ENCODE measurements at regions not wholly inside any gene's neighbourhood (a gene's known extent, or its start where the extent isn't known, plus 50 kb on each side); places are given as distances from the start of the nearest gene placed in this dataset.

DNA sequence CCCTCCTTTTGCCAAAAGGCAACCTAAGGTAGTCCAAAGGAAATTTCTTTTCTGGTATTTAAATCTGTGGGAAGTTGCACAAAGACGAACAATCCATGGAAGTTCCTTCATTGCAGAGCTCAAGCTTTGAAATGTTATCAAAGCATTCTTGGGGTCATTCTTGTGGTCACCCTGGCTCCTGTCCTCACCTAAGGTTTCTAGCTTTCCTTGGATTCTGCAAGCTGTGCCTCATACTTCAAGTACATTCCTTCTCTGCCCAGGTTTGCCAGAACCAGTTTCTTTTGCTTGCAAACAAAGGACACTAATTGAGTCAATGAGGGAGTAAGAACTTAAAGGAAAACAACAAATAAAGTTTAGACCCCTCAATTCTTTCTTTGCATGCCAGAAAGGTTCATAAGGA, 329.8 kb upstream of the PDZRN3 start:
- DNase-seq (ENCODE audit: low read depth): no peak
- no peak overlapping the region for H3K9ac ChIP-seq (ENCODE audit: low read length)
- H3K9me3 ChIP-seq (ENCODE audit: control insufficient read depth, low read length): peaks cover 23% of the 10 kb centered on the region
- no peaks in the 10 kb centered on the region for H3K36me3 ChIP-seq (ENCODE audit: control insufficient read depth, insufficient read depth, low read length, severe bottlenecking)
- H3K4me3 ChIP-seq (ENCODE audit: low read length): no peak overlapping the region
- H3K4me1 ChIP-seq (ENCODE audit: control insufficient read depth, insufficient read depth, low read length): no peaks in the 10 kb centered on the region
- peaks cover 7% of the 10 kb centered on the region for H3K27me3 ChIP-seq (replicated peaks; ENCODE audit: control insufficient read depth, insufficient read depth, low read length)

DNA sequence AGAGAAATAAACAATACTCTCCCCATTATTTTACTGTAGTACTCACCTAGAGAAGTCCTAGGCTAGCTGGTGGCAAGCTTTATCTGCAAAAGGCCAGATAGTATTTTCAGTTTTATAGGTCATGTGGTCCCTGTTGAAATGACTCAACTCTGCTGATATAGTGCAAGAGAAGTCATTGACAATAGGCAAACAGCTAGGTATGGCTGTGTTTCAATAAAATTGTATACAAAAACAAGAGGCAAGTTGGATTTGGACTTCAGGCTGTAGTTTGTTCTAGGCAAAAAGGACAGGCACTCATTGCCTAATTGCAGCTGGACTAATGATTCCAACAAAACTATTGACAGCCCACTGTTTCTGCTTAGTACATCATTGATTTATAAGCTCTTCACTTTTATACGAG, 328.0 kb upstream of the PDZRN3 start:
- peaks cover 7% of the 10 kb centered on the region for H3K27me3 ChIP-seq (replicated peaks; ENCODE audit: control insufficient read depth, insufficient read depth, low read length)

DNA sequence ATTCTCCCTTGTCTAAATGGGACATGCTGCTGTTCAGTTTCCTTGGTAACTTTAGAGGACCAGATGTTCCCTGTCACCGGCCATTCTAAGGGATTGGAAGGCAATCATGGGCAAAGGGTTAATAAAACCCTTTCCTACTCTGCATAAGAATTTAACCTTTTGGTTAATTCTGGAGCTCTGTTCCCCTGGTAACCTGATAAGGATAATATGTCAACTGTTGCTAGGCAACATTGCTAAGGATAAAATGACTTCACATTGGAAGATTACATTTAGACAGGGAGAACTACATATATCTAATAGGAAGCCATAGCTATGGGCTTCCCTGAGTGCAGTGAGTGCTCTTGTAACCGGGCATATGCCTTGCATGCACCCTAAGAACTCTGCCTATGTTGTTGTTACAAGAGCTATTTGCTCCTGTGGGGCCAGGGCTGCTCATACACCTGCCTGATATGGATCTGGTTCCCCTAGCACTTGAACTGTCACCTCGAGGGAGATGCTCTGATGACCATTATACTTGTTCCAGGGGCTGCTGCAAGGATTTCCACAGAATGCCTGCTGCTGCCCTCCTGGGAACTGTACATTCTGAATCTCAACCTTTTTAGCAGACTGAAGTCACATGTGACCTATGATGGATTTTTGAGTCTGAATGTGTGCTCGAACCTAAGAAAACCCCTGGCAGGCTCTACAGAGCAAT, 326.3 kb upstream of the PDZRN3 start:
- H3K4me1 ChIP-seq (ENCODE audit: control insufficient read depth, insufficient read depth, low read length): no peaks in the 10 kb centered on the region
- peaks cover 7% of the 10 kb centered on the region for H3K27me3 ChIP-seq (replicated peaks; ENCODE audit: control insufficient read depth, insufficient read depth, low read length)
- H3K9ac ChIP-seq (ENCODE audit: low read length): no peak overlapping the region
- no peaks in the 10 kb centered on the region for H3K36me3 ChIP-seq (ENCODE audit: control insufficient read depth, insufficient read depth, low read length, severe bottlenecking)
- H3K9me3 ChIP-seq (ENCODE audit: control insufficient read depth, low read length): no peaks in the 10 kb centered on the region
- no peak for DNase-seq (ENCODE audit: low read depth)
- no peak overlapping the region for H3K4me3 ChIP-seq (ENCODE audit: low read length)

More for the DNA sequence above, 328.0 kb upstream of the PDZRN3 start:
- H3K4me1 ChIP-seq (ENCODE audit: control insufficient read depth, insufficient read depth, low read length): no peaks in the 10 kb centered on the region
- H3K36me3 ChIP-seq (ENCODE audit: control insufficient read depth, insufficient read depth, low read length, severe bottlenecking): no peaks in the 10 kb centered on the region
- DNase-seq (ENCODE audit: low read depth): no peak
- H3K9me3 ChIP-seq (ENCODE audit: control insufficient read depth, low read length): peaks cover 11% of the 10 kb centered on the region
- no peak overlapping the region for H3K9ac ChIP-seq (ENCODE audit: low read length)
- H3K4me3 ChIP-seq (ENCODE audit: low read length): no peak overlapping the region

DNA sequence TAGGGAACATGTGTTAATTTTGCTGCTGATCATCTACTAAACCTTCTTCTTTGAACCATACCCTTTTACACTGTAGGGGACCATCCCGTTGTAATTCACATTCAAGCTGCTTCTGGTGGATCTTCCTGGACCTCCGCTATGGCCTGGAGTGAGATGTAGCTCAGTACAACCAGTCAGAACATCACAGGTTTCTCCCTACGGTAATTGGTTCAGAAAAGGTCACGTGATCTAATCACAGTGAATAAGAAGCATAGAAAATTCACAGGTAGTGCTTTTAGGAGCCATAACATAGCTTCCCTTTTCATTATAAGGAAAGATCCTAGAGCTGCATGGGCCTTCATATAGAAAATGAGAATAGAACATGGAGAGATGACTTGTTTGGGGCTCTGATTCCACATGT, 320.8 kb upstream of the PDZRN3 start:
- Histone ChIP-seq H3K27me3 (replicated peaks; ENCODE audit: control insufficient read depth, insufficient read depth, low read length) (peaks cover 2% of the 10 kb centered on the region), H3K4me1 (ENCODE audit: control insufficient read depth, insufficient read depth, low read length) (no peaks in the 10 kb centered on the region), H3K9ac (ENCODE audit: low read length) (no peak overlapping the region), H3K36me3 (ENCODE audit: control insufficient read depth, insufficient read depth, low read length, severe bottlenecking) (no peaks in the 10 kb centered on the region), H3K9me3 (ENCODE audit: control insufficient read depth, low read length) (no peaks in the 10 kb centered on the region), H3K4me3 (ENCODE audit: low read length) (no peak overlapping the region)
- DNase-seq (ENCODE audit: low read depth): no peak

DNA sequence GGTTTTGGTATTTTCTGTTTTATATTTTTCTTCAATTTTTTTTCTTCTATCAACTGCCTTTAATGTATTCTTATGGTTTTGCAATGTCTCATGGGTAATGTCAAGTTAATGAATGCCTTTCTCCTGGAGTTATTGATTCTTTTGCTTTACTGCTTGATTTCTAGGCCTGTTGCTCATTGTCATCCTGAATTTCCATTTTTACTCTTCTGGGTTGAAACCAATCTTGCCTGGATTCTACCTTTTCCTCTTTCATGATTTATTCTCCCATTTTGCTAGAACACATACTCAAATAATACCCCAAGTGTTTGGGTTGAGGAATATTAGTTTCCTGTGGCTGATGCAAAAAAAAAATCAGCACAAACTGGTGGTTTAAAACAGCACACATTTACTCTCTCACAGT, 315.2 kb upstream of the PDZRN3 start:
- Histone ChIP-seq H3K36me3 (ENCODE audit: control insufficient read depth, insufficient read depth, low read length, severe bottlenecking) (no peaks in the 10 kb centered on the region), H3K9ac (ENCODE audit: low read length) (no peak overlapping the region), H3K4me1 (ENCODE audit: control insufficient read depth, insufficient read depth, low read length) (no peaks in the 10 kb centered on the region), H3K4me3 (ENCODE audit: low read length) (no peak overlapping the region), H3K27me3 (replicated peaks; ENCODE audit: control insufficient read depth, insufficient read depth, low read length) (no peaks in the 10 kb centered on the region), H3K9me3 (ENCODE audit: control insufficient read depth, low read length) (no peaks in the 10 kb centered on the region)
- no peak for DNase-seq (ENCODE audit: low read depth)

DNA sequence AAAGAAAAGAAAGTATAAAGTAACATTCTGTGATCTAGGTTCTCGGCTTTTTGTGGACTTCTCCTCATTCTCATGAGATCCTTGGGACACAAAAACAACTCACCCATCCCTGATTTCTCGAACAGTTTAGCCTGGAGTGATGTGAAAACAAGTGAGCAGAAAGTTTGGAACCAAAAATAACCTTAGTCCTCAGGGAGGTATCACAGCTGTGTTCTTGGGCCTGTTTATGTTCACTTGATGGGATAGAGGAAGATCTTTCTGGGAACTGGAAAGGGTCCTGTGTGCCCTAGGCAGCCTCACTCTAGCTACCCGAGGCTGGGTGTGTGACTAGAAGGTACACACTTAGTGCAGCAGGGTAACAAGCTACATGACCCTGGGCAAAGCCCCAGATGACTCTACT, 308.8 kb upstream of the PDZRN3 start:
- DNase-seq (ENCODE audit: low read depth): no peak
- Histone ChIP-seq H3K27me3 (replicated peaks; ENCODE audit: control insufficient read depth, insufficient read depth, low read length) (no peaks in the 10 kb centered on the region), H3K9me3 (ENCODE audit: control insufficient read depth, low read length) (no peaks in the 10 kb centered on the region), H3K36me3 (ENCODE audit: control insufficient read depth, insufficient read depth, low read length, severe bottlenecking) (no peaks in the 10 kb centered on the region), H3K4me3 (ENCODE audit: low read length) (no peak overlapping the region), H3K9ac (ENCODE audit: low read length) (no peak overlapping the region), H3K4me1 (ENCODE audit: control insufficient read depth, insufficient read depth, low read length) (no peaks in the 10 kb centered on the region)

DNA sequence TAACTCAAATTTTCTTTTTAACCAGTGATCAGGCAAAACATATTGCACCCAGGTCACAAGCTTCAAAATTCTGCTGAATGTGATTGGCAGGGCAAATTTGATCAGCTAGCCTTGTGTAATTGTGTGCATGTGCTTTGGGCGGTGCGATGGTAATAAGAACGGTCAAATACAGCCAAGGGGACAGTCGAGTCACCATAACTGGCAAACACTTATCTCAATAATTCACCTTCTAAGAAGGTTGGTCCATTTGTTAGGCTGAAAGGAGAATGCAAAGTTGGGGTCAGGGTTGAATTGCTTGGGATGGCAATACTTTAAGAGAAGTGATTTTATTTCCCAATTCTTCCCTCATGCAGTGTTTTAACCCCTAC, 302.4 kb upstream of the PDZRN3 start:
- H3K4me3 ChIP-seq (ENCODE audit: low read length): no peak overlapping the region
- H3K36me3 ChIP-seq (ENCODE audit: control insufficient read depth, insufficient read depth, low read length, severe bottlenecking): no peaks in the 10 kb centered on the region
- H3K9me3 ChIP-seq (ENCODE audit: control insufficient read depth, low read length): no peaks in the 10 kb centered on the region
- H3K4me1 ChIP-seq (ENCODE audit: control insufficient read depth, insufficient read depth, low read length): no peaks in the 10 kb centered on the region
- no peaks in the 10 kb centered on the region for H3K27me3 ChIP-seq (replicated peaks; ENCODE audit: control insufficient read depth, insufficient read depth, low read length)
- no peak for DNase-seq (ENCODE audit: low read depth)
- H3K9ac ChIP-seq (ENCODE audit: low read length): no peak overlapping the region

DNA sequence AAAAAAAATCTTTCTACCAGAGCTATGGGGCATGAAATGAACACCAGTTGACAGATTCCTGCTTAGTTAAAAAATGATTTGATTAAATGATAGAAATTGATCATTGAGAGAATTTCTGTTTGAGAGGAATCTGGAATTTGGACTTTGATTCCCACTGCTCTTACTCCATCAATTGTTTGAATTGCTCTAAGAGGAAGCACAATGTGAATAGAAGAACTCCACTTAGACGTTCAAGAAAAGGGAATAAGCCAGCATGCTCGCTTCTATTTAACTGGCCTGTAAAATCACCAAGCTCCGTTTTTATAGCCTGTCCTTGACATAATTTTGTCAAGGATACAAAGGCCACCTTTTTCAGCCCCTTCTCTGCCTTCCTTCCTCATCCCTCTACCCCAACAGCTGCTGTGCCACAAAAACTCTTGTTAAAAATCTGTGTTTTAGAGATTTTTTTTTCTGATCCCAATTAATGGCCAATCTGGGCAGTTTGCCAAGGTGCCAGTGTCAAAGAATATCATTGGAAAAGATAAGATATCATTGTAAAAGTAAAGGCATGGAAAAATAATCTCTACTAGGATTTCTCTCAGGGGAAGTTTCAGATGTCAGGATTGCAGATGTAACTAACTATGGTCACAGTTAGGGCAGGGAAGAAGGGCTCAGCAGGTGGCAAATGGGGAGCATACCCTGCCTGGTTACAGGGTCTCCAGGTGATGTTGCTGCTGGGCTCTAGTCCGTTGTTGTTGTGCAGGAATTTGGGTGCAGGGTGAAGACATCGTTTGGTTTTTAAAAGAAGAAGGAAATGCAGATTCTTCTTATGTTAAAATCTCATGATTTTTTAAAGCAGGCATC, 301.8 kb upstream of the PDZRN3 start:
- Histone ChIP-seq H3K9ac (ENCODE audit: low read length) (no peak overlapping the region), H3K27me3 (replicated peaks; ENCODE audit: control insufficient read depth, insufficient read depth, low read length) (no peaks in the 10 kb centered on the region), H3K36me3 (ENCODE audit: control insufficient read depth, insufficient read depth, low read length, severe bottlenecking) (no peaks in the 10 kb centered on the region), H3K4me1 (ENCODE audit: control insufficient read depth, insufficient read depth, low read length) (no peaks in the 10 kb centered on the region), H3K9me3 (ENCODE audit: control insufficient read depth, low read length) (no peaks in the 10 kb centered on the region), H3K4me3 (ENCODE audit: low read length) (no peak overlapping the region)
- DNase-seq (ENCODE audit: low read depth): no peak

DNA sequence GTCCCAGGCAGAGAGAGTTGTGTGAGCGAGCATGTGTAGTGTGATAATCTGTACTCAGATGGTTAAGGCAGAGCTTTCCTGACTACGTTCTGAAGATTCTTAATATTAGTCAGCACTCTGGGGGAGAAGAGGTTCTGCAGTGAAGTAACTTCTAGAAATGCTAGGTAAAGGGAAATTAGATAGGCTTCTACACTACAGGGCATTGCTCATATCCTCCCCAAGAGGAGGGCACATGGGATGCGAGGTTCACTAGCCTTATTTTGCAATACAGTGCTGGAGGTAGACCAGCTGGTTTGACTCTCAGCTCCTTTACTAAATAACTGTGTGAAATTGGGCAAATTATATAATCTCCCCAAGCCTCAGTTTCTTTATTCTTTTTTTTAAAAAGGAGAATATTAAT, 300.3 kb upstream of the PDZRN3 start:
- DNase-seq (ENCODE audit: low read depth): no peak
- Histone ChIP-seq H3K9ac (ENCODE audit: low read length) (no peak overlapping the region), H3K4me3 (ENCODE audit: low read length) (no peak overlapping the region)

DNA sequence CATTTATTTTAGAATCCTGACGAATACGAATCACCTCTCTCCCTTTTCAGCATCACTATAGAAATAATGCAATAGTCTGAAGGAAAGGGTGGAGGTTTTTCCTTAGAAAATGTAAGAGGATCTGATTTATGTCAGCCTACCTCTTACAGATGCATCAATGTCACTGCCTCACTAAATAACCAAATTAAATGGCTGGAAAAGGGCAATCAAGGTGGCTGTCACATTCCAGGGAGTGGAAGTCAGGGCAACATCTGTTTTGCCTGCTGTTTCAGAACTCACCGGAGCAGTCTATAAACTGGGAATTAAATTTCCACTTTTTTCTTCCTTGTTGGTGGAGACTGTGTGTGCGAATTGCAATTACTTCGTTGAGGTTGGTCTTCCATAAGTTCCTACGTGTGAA, 299.3 kb upstream of the PDZRN3 start:
- Histone ChIP-seq H3K27me3 (replicated peaks; ENCODE audit: control insufficient read depth, insufficient read depth, low read length) (no peaks in the 10 kb centered on the region), H3K36me3 (ENCODE audit: control insufficient read depth, insufficient read depth, low read length, severe bottlenecking) (no peaks in the 10 kb centered on the region), H3K9me3 (ENCODE audit: control insufficient read depth, low read length) (no peaks in the 10 kb centered on the region), H3K4me1 (ENCODE audit: control insufficient read depth, insufficient read depth, low read length) (no peaks in the 10 kb centered on the region), H3K9ac (ENCODE audit: low read length) (no peak overlapping the region), H3K4me3 (ENCODE audit: low read length) (no peak overlapping the region)
- no peak for DNase-seq (ENCODE audit: low read depth)

More for the DNA sequence above, 300.3 kb upstream of the PDZRN3 start:
- H3K4me1 ChIP-seq (ENCODE audit: control insufficient read depth, insufficient read depth, low read length): no peaks in the 10 kb centered on the region
- H3K36me3 ChIP-seq (ENCODE audit: control insufficient read depth, insufficient read depth, low read length, severe bottlenecking): no peaks in the 10 kb centered on the region
- H3K27me3 ChIP-seq (replicated peaks; ENCODE audit: control insufficient read depth, insufficient read depth, low read length): no peaks in the 10 kb centered on the region
- no peaks in the 10 kb centered on the region for H3K9me3 ChIP-seq (ENCODE audit: control insufficient read depth, low read length)

DNA sequence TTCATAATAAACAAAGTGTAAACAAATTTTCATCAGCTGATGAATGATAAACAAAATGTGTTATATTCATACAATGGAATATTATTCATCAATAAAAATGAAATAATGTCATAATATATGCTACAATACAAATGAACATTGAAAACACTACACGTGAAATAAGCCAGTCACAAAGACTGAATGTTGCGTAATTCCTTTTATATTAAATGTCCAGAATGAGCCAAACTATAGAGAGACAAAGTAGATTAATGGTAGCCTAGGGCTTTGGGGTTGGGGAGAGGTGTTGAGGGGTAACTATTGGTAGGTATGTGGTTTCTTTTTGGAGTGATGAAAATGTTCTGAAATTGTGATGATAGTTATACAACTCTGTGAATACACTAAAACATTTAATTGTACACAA, 292.9 kb upstream of the PDZRN3 start:
- Histone ChIP-seq H3K4me3 (ENCODE audit: low read length) (no peak overlapping the region), H3K9me3 (ENCODE audit: control insufficient read depth, low read length) (no peaks in the 10 kb centered on the region), H3K4me1 (ENCODE audit: control insufficient read depth, insufficient read depth, low read length) (no peaks in the 10 kb centered on the region), H3K27me3 (replicated peaks; ENCODE audit: control insufficient read depth, insufficient read depth, low read length) (no peaks in the 10 kb centered on the region), H3K36me3 (ENCODE audit: control insufficient read depth, insufficient read depth, low read length, severe bottlenecking) (no peaks in the 10 kb centered on the region), H3K9ac (ENCODE audit: low read length) (no peak overlapping the region)
- no peak for DNase-seq (ENCODE audit: low read depth)
